ENCODE measurements at regions not wholly inside any gene's neighbourhood (a gene's known extent, or its start where the extent isn't known, plus 50 kb on each side); places are given as distances from the start of the nearest gene placed in this dataset.

DNA sequence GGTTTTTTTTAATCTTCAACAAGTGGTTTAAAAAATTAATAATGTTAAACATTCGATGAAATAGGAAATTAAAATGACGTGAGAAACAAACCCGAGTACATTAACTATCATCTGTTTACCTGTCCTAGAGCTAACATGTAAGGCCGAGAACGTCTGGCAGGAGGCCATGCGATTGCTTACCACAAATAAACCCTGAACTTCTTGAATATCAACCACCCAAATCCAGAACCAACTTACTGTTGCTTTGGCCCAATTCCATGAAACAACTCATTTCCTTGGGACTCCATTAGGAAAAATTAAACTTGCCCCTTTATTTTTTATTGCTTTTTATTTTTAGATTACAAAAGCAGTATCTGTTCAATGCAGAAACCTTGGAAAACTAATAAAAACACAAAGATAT, 228.9 kb upstream of the IRS2 start:
- TF ChIP-seq RAD21 (conservative IDR thresholded peaks at IDR 0.05 in 1 of 2, IDR thresholded peaks at IDR 0.05 in 1 of 2) = no peak
- TF ChIP-seq, protein P1, sequence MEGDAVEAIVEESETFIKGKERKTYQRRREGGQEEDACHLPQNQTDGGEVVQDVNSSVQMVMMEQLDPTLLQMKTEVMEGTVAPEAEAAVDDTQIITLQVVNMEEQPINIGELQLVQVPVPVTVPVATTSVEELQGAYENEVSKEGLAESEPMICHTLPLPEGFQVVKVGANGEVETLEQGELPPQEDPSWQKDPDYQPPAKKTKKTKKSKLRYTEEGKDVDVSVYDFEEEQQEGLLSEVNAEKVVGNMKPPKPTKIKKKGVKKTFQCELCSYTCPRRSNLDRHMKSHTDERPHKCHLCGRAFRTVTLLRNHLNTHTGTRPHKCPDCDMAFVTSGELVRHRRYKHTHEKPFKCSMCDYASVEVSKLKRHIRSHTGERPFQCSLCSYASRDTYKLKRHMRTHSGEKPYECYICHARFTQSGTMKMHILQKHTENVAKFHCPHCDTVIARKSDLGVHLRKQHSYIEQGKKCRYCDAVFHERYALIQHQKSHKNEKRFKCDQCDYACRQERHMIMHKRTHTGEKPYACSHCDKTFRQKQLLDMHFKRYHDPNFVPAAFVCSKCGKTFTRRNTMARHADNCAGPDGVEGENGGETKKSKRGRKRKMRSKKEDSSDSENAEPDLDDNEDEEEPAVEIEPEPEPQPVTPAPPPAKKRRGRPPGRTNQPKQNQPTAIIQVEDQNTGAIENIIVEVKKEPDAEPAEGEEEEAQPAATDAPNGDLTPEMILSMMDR (IDR thresholded peaks at IDR 0.05) = no peak
- TF ChIP-seq MAFK (IDR thresholded peaks at IDR 0.05; ENCODE audit: partially characterized antibody) = no peak
- TF ChIP-seq HMGXB4 (CRISPR knock-in tag; IDR thresholded peaks at IDR 0.05; ENCODE audit: borderline replicate concordance) = no peak
- TF ChIP-seq POLR2A (IDR thresholded peaks at IDR 0.05; ENCODE audit: low read length) = no peak
- no peak for TF ChIP-seq PBX3 (IDR thresholded peaks at IDR 0.05)
- TF ChIP-seq RCOR1 (IDR thresholded peaks at IDR 0.05; ENCODE audit: low read depth, low read length) = no peak
- no peak for TF ChIP-seq PHF8 (IDR thresholded peaks at IDR 0.05; ENCODE audit: borderline replicate concordance, low read depth)
- TF ChIP-seq EP300 (IDR thresholded peaks at IDR 0.05) = no peak
- TF ChIP-seq REST (IDR thresholded peaks at IDR 0.05) = no peak
- TF ChIP-seq MAZ (IDR thresholded peaks at IDR 0.05; ENCODE audit: borderline replicate concordance, low read depth, low read length) = no peak
- TF ChIP-seq, protein P2, sequence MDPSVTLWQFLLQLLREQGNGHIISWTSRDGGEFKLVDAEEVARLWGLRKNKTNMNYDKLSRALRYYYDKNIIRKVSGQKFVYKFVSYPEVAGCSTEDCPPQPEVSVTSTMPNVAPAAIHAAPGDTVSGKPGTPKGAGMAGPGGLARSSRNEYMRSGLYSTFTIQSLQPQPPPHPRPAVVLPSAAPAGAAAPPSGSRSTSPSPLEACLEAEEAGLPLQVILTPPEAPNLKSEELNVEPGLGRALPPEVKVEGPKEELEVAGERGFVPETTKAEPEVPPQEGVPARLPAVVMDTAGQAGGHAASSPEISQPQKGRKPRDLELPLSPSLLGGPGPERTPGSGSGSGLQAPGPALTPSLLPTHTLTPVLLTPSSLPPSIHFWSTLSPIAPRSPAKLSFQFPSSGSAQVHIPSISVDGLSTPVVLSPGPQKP (IDR thresholded peaks at IDR 0.05; ENCODE audit: low read depth, low read length) = no peak

All from A549 (cell line).